IPS-20b (cell line): ENCODE measurements at regions not wholly inside any gene's neighbourhood (a gene's known extent, or its start where the extent isn't known, plus 50 kb on each side); places are given as distances from the start of the nearest gene placed in this dataset.

Experiments
- H3K27ac ChIP-seq: one replicate; pipeline ENCODE4 v1.5.1; 2013; ENCODE audit warnings: low read length
- H3K27me3 ChIP-seq: 2 replicates; pipeline ENCODE4 v1.6.1; 2013; ENCODE audit warnings: mild to moderate bottlenecking, low read length, inconsistent platforms; ENCODE audit not compliant: insufficient read depth
- H3K36me3 ChIP-seq: 2 replicates; pipeline ENCODE4 v1.6.1; 2013; ENCODE audit warnings: low read depth, mild to moderate bottlenecking, inconsistent platforms, low read length, moderate library complexity; ENCODE audit not compliant: insufficient read depth
- H3K4me1 ChIP-seq: 2 replicates; pipeline ENCODE4 v1.6.1; 2013; ENCODE audit warnings: mild to moderate bottlenecking, control low read depth, inconsistent platforms, low read length, moderate library complexity; ENCODE audit not compliant: insufficient read depth
- H3K4me3 ChIP-seq: 2 replicates; pipeline ENCODE4 v1.5.1; 2013; ENCODE audit warnings: mild to moderate bottlenecking, low read length, inconsistent platforms
- H3K9ac ChIP-seq: 2 replicates; pipeline ENCODE4 v1.6.1; 2013; ENCODE audit warnings: low read depth, mild to moderate bottlenecking, inconsistent platforms, low read length, moderate library complexity
- H3K9me3 ChIP-seq: 2 replicates; pipeline ENCODE4 v1.6.1; 2013; ENCODE audit warnings: mild to moderate bottlenecking, low read depth, low read length, inconsistent platforms; ENCODE audit not compliant: insufficient read depth

DNA sequence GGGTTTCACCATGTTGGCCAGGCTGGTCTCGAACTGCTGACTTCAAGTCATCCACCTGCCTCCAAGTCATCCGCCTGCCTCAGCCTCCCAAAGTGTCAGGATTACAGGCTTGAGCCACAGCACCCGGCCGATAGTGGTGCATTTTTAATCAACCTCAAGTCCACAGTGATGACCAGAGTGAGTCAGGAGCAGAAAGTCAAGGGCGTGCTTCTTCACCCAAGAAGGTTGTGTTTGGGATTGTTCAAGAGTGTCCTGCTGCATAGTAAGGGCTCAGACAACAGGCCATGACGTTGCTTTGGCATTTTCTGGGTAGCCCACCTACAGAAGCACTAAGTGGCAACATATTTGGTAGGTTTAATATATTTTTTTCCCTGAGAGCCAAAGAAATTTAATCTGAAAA is 108.3 kb upstream of the FAM20A start:
- H3K9me3 ChIP-seq: no peaks in the 10 kb centered on the region
- H3K4me3 ChIP-seq: no peak overlapping the region
- no peak overlapping the region for H3K9ac ChIP-seq
- H3K36me3 ChIP-seq: no peaks in the 10 kb centered on the region
- no peaks in the 10 kb centered on the region for H3K27me3 ChIP-seq
- no peak overlapping the region for H3K27ac ChIP-seq
- peaks cover 7% of the 10 kb centered on the region; the same call in 1 of the 2 replicates for H3K4me1 ChIP-seq

DNA sequence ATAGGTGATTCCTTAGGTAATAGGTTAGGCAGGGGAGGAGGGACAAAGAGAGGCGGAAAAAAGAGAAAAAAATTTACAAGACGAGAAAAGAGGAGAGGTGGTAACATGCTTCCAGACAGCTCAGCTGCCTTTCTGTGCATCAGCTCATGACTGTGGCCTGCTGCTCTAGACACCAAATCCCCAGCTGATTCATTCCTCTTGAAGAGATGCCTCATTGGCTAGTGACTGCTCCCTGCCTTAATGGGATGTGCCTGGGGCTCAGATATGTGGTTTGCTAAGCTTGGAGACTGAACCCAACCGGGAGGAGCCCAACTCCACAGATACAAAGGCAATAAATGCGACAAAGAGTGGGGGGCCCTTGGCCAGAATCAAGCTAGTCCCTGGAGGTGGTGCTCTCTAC is 105.9 kb upstream of the FAM20A start:
- no peak overlapping the region for H3K27ac ChIP-seq
- no peaks in the 10 kb centered on the region for H3K27me3 ChIP-seq
- peaks cover 7% of the 10 kb centered on the region; the same call in 1 of the 2 replicates for H3K4me1 ChIP-seq
- no peak overlapping the region for H3K9ac ChIP-seq
- no peak overlapping the region for H3K4me3 ChIP-seq
- H3K9me3 ChIP-seq: no peaks in the 10 kb centered on the region
- H3K36me3 ChIP-seq: no peaks in the 10 kb centered on the region

DNA sequence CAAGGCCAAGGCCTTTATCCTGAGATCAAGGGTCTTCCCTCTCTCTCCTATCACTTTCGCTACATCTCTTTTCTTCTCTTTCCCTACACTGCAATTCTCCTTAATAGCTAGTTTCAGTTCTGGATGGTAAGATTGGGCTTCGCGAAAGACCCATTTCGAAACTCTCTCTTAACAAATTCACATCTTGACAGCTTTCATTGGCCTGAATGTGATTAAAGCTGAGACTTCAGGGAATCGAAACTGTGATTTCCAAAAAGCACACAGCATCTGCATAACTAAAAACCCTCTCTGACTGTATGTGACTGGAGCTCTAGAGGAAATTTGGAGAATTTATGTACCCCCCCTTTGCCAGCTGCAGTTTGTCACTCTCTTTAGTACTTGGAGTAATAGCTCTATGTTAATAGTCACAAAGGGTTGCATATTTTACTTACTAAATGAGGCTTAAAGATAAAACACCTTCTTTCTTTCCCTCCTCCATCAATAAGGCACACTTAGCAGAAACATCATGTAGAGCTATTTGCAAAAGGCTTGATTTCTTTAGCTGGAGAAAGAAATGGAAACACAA is 105.3 kb upstream of the FAM20A start:
- H3K4me3 ChIP-seq: no peak overlapping the region
- no peak overlapping the region for H3K9ac ChIP-seq
- H3K36me3 ChIP-seq: no peaks in the 10 kb centered on the region
- H3K9me3 ChIP-seq: no peaks in the 10 kb centered on the region
- peaks cover 7% of the 10 kb centered on the region; the same call in 1 of the 2 replicates for H3K4me1 ChIP-seq
- no peak overlapping the region for H3K27ac ChIP-seq
- H3K27me3 ChIP-seq: no peaks in the 10 kb centered on the region

DNA sequence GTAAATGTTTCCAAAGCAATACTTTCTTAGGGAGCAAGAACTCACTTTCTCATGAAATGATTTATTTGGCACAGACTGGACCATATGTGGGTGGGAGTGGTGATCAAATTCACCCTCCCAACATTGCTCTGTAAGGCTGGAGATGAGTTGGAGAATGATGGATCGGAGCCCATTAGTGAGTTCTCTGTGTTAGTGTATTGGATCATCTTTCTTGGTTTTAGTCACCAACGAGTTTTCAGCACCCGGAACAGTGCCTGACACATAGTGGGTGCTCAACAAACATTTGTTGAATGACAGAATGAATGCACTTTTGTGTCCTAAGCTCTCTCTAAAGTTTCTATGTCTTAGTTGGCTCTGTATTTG is 104.5 kb upstream of the FAM20A start:
- Histone ChIP-seq H3K9me3 (no peaks in the 10 kb centered on the region), H3K4me3 (no peak overlapping the region), H3K27ac (no peak overlapping the region), H3K9ac (no peak overlapping the region), H3K4me1 (peaks cover 7% of the 10 kb centered on the region; the same call in 1 of the 2 replicates), H3K27me3 (no peaks in the 10 kb centered on the region), H3K36me3 (no peaks in the 10 kb centered on the region)

DNA sequence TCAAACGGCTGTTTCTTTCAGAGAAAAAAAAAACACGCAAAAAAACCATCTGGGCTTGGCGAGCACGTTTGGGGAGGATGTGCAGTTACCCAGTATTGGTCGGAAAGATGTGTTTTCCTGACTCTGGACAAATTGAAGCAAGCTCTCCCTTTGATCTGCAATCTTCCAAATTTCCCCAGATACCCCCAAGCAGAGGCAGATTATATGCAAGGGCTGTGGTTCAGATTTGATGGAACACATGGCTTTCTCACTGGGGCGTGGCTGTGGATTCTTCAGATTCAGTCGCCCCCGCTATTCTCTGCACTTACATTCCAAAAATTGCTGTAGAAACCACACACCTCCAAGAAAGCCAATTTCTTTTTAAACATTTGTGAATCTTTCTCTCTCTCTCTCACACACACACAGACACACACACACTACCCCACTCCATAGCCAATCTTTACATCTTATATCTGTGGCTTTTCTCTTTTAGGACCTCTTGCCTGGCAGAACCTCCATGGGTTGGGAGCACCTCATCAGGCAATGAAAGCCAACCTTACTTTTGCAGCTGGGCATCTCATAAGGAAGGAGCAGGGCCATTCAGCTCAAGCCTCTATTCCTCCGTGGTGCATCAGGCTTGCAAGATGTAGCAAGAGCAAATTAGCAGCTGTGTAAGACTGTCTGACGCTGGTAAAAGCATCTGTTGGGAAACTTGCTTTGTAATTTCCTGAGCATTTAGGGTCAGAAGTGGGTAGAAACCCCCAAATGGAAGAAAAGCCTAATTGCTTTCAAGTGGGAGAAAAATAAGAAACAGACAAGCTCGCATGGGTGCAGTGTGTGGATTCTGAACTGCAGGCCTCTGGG is 103.9 kb upstream of the FAM20A start:
- Histone ChIP-seq H3K27ac (no peak overlapping the region), H3K9me3 (no peaks in the 10 kb centered on the region), H3K4me3 (no peak overlapping the region), H3K27me3 (no peaks in the 10 kb centered on the region), H3K36me3 (no peaks in the 10 kb centered on the region), H3K9ac (no peak overlapping the region), H3K4me1 (peaks cover 7% of the 10 kb centered on the region; the same call in 1 of the 2 replicates)

DNA sequence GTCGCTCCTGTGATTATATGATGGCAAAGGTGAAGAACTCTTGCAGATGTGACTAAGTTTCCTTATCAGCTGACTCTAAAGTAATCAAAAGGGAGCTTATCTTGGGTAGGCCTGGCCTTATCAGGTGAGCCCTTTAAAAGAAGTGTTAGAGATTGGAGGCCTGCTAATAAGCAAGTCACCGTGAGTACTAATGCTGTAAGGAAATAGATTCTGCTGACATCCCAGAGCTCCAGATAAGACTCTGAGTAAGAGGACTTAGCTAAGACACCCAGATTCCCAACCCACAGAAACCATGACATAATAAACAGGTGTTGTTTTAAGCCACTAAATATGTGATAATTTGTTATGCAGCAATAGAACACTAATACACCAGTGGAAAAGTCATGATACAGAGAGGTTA is 99.9 kb upstream of the FAM20A start:
- H3K27ac ChIP-seq: no peak overlapping the region
- no peak overlapping the region for H3K9ac ChIP-seq
- no peaks in the 10 kb centered on the region for H3K4me1 ChIP-seq
- no peaks in the 10 kb centered on the region for H3K9me3 ChIP-seq
- no peaks in the 10 kb centered on the region for H3K36me3 ChIP-seq
- no peaks in the 10 kb centered on the region for H3K27me3 ChIP-seq
- H3K4me3 ChIP-seq: no peak overlapping the region

DNA sequence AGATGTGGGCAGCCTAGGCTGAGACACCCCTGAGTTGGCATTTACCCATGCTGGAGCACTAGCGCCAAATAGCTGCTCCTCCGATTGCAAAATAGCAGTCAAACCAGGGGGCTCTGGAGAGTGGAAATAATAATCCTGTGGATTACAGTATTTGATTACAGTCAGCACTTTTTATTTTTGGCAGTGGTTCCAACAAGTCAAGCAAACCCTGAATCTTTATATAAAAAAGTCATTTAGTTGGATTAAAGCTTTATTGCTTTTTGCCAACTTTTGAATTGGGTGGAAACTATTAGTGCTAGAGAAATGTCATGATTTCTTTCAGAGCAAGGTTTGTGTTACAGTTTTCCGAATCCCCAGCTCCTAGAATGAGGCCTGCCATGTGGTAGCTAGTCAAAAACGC is 99.3 kb upstream of the FAM20A start:
- Histone ChIP-seq H3K27me3 (no peaks in the 10 kb centered on the region), H3K9ac (no peak overlapping the region), H3K4me1 (no peaks in the 10 kb centered on the region), H3K36me3 (no peaks in the 10 kb centered on the region), H3K4me3 (no peak overlapping the region), H3K9me3 (no peaks in the 10 kb centered on the region), H3K27ac (no peak overlapping the region)

DNA sequence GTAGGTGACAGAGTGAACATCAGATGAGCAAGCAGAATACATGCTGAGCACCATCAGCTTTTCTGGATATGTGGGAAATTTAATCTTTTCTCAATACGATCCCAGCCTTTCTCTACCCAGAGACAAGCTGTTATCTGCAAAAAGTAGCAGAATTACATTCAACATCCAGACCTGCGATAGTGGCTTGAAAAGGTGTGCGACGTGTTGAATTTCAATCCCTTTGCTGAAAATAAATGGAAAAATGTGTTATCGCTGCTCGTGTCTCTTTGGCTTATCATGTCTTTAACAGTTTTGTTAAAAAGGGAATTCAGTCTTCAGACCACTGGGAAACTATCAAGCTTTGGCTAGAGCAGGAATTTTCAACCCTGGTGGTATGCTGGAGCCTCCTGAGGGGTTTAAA is 98.8 kb upstream of the FAM20A start:
- Histone ChIP-seq H3K4me1 (no peaks in the 10 kb centered on the region), H3K9ac (no peak overlapping the region), H3K9me3 (no peaks in the 10 kb centered on the region), H3K36me3 (no peaks in the 10 kb centered on the region), H3K4me3 (no peak overlapping the region), H3K27ac (no peak overlapping the region), H3K27me3 (no peaks in the 10 kb centered on the region)

DNA sequence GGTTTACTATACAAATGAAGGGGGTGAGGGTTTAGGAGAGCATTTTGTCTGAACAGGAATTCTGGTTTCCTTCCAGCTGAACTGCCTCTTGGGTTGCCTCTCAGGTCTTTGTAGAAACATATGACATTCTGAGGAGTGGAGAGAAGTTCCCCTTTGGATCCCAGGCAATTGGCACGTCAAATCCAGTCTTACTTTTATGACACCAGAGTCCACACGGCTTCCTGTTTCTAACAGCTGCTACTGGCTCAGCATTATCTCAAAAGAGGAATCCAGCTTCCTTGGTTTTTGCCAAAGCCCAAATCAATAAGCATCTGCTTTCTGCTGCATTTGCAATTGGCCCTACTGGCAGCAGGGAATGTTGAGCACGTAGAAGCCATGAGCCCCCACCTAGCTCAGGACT is 97.6 kb upstream of the FAM20A start:
- Histone ChIP-seq H3K9ac (no peak overlapping the region), H3K4me3 (no peak overlapping the region)

DNA sequence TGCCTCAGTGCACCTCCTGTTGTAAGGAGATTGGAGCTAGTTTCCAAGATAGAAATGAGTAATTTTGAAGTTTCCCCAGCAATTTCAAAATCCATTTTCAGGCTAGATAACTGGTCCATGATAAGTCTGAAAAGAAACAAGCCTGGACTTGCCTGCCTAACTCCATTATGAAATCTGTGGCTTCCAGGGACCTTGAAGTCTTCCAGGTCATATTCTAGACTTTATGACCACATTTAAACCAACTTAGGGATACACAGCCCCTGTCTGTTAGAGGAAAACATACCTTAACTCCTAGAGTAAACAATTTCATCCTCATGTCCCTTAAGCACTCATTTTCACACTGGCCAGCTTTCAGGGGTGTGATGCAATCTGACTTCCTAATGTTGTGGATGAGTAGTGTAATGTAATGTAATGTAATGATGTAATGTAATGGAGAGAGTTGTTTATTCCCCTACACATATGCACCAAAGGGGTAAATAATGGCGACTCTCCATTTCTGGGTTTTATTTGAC is 96.7 kb upstream of the FAM20A start:
- Histone ChIP-seq H3K9ac (no peak overlapping the region), H3K36me3 (no peaks in the 10 kb centered on the region)

More for the DNA sequence above, 97.6 kb upstream of the FAM20A start:
- Histone ChIP-seq H3K27me3 (no peaks in the 10 kb centered on the region), H3K27ac (no peak overlapping the region), H3K36me3 (no peaks in the 10 kb centered on the region), H3K9me3 (no peaks in the 10 kb centered on the region), H3K4me1 (no peaks in the 10 kb centered on the region)

DNA sequence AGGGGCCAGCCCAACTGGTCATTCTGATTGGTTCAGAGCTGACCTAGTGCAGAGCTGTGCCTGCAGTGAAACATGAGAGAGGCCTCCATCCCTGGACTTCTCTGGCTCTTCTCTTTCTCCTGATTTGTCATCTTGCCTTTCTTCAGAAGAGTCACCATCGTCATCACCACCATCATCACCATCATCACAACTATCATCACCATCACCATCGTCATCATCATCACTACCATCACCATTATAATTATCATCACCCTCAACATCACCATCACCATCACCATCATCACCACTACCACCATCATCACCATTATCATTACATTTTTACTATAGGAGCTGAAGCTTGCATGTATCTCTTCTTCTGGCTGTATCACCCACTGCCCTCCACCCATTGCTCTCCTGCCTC is 94.5 kb upstream of the FAM20A start:
- Histone ChIP-seq H3K4me1 (no peaks in the 10 kb centered on the region), H3K9me3 (no peaks in the 10 kb centered on the region), H3K4me3 (no peak overlapping the region), H3K9ac (no peak overlapping the region), H3K27ac (no peak overlapping the region), H3K27me3 (no peaks in the 10 kb centered on the region), H3K36me3 (no peaks in the 10 kb centered on the region)

More for the DNA sequence above, 96.7 kb upstream of the FAM20A start:
- no peaks in the 10 kb centered on the region for H3K27me3 ChIP-seq
- H3K4me3 ChIP-seq: no peak overlapping the region
- no peaks in the 10 kb centered on the region for H3K9me3 ChIP-seq
- no peaks in the 10 kb centered on the region for H3K4me1 ChIP-seq
- no peak overlapping the region for H3K27ac ChIP-seq
